Stimulated activated CD4-positive, alpha-beta T cell treated with anti-CD3 and anti-CD28 coated beads, Interleukin-4, amount 100 ng/mL, for 4 hours (primary cell): ENCODE measurements at regions not wholly inside any gene's neighbourhood (a gene's known extent, or its start where the extent isn't known, plus 50 kb on each side); places are given as distances from the start of the nearest gene placed in this dataset.

Experiments
- DNase-seq, 2 experiments: peaks; one replicate each; pipeline ENCODE4 v3.0.0-alpha.2; 2020

DNA sequence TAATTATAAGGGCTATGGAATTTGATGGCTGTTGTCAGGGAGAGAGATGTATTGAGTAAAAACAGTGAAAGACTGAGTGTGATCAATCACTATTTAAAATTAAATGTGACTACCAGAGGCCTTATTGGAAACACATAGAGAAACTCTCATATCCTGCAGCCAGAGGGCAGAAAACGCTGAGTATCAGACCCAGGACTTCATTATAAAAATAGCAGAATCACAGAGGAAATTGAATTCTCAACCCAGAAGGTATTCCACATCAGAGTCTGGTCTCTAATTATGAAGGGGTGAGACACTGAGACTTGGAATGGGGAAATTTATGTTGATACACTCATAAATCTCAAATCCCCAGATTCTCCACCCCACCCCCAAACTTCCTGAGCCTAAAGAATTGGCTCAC, 69.5 kb upstream of the IL6 start:
- DNase-seq: no peak

DNA sequence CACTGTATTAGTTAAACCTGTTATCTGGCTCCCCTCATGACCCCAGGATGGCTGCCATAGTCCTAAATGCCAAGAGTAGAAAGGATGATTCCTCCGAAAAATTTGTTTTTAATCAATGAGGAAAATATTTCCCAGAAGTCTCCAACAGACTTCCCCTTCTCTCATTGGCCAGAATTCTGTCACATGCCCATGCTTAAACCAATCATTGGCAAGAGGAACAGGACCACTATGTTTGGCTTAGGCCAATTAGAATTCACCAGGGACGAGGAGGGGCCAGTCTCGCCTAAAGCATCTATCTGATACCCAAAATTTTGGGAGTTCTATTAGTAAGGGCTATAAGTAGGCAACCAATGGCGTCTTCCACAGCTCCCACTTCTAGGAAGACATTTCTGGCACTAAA, 71.2 kb upstream of the IL6 start:
- DNase-seq: no peak

DNA sequence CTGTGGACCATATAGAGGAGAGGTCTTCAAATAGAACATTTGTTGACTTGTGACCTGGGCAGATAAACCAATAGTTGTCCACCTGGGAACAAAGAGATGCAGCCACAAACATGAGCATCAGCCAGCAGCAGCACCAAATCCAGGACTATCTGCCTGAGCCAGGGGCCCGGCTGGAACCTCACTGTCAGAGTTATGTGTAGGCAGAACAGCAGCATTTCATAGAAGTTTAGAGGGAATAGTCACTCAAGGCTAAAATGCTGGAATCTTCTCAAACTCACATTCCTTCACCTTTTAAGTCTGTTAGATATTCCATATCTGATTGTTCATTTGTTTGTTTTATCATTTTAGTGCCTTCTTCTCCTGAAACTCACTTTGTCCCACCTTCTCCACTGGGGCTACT, 72.2 kb upstream of the IL6 start:
- DNase-seq: no peak

DNA sequence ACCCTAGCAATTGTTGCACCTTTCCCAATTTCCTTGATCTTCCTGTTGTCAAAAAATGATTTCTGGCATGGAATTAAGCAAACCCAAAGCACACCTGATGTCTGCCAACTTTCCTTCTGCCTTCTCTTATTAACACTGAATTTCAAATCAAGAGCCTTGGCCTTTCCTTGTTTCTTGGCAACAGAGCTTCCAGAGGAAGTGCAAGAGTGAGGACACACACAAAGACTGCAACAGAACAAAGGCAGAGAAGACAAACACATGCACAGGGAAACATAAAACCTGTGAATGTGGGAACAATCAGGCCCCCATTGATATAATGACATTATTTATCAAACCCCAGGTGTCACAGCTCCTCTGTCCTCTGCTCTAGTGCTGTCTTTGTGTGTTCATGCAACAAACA, 73.0 kb upstream of the IL6 start:
- no peak for DNase-seq

DNA sequence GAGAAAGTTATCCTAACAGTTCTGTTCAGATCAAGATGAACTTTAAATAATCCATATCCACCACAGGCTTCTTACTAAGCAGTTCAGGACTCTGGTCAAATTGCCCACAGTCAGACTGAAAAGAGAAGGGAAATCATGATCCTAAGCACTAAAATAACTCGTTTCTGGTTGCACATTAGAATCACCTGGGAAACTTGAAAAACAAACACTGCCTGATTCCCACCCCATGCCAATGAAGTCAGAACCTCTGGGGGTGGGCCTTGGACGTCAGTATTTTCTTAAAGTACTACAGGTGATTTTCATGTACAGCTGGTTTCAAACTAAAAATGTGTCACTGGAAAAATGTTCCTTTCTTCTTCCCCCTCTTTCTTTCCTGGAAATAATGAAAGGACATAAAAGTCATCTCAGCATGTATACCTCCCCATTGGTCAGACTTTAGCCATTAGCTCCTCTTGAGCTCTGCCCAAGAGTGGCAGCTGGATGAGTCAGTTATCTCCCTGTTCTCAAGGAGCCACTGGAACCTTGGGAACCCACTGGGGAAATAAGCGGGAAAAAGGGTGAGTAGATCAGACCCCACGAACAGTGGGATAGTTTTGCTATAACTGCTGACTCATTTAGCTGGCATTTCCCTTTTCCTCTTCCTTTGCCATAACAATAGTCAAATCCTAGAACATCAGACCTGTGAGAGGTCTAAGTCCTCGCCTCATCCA, 75.3 kb upstream of the IL6 start:
- no peak for DNase-seq

DNA sequence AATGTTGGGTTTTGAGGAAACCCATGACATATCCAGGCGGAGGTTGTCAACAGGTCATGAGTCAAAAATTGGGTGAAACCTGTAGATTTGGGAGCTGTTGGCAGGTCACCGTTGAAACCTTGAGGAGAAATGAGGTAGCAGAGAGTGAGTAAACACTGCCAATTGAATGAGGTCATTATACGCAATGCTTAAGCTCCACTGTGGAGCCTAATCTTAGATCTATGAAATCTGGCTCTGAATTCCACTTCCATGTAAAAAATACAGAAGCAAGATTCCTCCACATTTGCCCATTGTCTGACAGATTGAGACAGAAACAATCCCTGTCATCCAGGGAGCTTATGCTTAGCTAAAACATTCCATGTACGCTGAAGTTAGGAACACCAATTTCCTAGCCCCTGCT, 76.0 kb upstream of the IL6 start:
- no peak for DNase-seq

DNA sequence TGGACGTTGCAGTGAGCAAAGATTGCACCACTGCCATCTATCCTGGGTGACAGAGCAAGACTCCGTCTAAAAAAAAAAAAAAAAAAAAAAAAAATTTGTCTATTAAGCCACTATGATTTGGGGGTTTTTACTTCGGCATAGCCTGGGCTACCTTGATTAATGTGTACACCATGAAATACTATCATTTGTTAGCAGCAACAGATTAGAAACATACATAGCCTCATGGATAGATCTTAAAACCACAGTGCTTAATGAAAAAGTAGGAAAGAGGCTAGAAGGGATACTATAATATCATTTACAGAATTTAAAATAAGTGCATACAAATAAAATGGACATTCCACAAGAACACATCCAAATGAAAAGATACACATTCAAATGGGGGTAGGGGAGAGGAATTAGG, 77.3 kb upstream of the IL6 start:
- DNase-seq: no peak

DNA sequence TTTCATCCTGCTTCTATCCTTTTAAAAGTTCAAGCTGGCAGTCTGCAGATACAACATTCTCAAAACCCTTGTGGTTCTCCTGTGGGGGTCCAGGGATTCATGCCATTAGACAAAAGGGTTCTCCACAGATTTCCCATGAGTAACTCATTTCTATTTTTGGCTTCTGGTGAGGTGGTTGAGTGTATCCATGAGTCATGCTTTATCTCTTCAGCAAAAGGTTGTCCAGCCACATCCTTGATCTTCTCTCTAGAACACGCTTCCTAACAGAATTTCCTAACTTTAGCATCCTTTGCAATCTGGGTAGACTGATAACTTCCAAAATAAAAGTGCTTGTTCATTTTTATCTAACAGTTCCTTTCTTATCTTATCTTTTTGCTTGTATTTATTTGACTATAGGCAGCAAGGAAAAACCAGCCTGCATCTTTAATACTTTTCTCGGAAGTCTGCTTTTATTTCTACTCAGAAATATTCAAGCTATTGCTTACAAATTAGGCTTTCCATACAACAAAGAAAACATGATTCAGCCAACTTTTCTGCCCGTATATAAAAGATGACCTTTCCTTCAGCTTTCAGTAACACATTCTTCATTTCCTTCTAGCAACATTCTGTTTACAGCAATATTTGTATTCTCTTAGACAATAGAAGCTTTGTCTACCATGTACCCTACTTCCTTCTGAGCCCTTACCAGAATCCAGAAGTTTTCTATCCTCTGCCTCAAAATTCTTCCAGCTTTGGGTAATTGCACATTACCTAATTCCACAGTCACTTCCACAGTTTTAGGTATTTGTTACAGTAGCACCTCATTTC, 79.3 kb upstream of the IL6 start:
- DNase-seq: no peak

DNA sequence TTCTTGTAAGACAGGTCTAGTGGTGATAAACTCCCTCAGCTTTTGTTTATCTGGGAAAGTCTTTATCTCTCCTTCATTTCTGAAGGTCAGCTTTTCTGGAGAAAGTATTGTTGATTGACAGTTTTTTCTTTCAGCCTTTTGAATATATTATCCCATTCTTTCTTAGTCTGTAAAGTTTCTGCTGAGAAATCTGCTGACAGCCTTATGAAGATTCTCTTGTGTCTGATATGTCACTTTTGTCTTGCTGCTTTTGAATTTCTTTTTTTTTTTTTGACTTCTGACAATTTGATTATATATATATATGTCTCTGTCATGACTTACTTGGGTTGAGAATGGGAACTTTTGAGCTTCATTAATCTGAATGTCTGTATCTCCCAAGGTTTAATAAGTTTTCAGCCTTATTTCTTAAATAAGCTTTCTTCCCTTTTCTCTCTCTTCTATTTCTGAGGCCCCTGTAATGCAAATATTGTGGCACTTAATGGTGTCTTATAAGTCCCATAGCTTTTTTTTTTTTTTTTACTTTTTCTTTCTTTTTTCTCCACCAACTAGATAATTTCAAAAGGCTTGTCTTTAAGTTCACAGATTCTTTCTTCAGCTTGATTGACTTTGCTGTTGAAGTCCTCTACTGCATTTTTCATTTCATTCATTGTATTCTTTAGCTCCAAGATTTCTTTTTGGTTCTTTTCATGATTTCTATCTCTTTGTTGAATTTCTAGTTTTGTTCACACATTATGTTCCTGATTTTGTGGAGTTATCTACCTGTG, 81.4 kb upstream of the IL6 start:
- no peak for DNase-seq

DNA sequence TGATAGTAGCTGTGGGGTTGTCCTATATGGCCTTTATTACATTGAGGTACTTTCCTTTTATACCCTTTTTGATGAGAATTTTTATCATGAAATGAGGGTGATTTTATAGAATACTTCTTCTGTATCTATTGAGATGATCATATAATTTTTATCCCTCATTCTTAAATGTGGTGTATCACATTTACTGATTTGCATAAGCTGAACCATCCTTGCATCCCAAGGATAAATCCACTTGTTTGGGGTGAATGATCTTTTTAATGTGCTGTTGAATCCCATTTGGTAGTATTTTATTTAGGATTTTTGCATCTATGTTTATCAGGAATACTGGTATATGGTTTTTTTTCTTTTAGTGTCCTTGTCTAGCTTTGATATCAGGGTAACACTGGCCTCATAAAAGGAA, 84.5 kb upstream of the IL6 start:
- DNase-seq: no peak

DNA sequence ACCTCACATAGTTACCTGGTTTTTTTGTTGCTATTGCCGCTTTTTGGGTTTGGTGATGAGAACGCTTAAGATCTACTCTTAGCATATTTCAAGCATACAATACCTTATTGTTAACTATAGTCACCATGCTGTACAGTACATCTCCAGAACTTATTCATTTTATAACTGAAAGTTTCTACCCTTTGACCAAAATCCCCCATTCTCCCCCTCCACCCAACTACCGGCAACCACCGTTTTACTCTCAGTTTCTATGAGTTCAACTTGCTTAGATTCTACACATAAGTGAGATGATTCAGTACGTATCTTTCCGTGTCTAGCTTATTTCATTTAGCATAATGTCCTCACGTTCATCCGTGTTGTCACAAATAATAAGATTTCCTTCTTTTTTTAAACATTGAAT, 86.7 kb upstream of the IL6 start:
- no peak for DNase-seq

DNA sequence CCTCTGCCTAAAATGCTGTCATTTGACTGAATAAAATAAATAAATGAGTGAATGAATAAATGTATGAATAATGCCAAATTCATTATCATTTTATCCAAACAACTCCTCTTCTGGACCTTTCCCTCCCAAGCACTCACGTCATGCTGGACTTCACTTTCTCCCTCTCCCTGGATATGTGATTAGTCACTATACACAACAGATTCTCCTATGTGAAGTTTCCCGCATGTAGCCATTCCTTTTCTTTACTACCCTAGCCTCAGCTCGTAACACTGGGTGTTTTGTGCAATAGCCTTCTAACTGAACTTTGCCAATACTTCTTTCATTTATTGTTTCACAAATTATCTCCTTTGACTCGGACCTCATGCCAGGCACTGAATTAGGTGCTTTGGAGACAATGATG, 87.6 kb upstream of the IL6 start:
- no peak for DNase-seq

DNA sequence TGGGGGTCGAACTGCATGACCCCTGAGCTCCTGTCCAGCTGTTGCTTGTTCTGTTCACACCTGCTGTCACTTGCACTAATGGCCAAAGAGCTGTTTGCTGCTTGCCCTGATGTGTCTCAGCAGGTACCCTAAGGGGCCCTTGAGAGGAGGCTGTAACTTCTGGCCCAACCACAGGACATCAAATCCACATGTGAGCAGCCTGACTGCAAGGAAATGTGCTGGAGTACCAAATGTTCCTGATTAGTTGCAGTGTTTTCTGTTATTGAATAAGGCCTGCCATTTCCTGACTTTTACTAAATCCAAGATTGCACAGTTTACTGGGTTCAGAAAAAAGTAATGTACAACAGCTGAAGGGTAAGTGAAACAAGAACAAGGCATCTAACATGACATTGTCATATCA, 91.7 kb upstream of the IL6 start:
- DNase-seq: no peak

DNA sequence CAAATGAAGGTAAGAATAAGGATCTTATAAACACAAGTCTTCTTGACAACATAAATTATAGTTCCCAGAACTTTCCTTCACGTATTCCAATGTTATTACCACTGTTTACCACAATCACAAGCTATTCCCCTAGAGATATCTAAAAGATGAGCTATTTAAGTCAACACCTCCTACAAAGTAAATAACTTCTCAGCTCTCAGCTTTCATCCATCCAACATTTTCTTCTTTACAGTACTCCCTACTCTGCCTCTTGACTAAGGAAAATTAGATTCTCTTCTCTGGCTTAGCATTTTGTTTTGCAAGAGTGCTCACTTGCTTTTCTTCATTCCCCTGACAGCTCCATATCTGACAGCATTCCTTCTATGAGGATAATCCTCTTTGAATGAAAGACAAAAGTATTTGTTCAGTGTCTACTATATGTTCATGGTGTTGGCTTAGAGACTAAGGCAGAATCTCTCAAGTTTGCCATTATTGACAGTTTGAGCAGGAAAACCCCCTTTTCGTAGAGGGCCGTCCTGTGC, 93.0 kb upstream of the IL6 start:
- no peak for DNase-seq

DNA sequence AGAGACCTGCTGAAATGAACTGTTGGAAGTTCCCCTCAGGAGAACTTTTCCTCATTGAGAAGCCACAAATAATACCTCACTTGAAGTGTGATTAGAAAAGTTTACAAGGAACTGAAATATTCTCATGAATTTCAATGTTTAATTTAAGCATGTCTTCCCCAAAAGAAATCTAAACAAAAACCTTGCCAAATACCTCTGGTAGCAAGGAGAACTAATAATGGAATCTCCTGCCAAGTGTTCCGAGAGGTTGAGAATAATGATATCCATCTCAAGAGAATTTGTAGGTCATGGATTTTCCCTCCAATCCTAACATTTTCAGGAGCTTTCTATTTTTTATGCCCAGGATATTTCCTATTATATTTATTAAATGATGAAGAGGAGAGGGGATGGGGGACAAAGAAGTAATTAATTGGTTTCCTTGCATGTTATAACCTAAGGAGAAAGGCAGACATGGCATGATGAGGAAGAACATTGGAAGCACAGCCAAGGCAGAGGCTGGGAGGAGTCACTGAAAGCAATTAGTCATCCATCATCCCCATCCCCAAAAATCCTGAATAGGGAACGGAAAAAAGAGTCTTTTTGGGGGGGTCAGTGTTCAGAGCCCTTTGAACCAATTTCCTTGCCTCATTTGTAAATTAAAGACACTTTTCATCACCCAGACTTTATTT, 93.6 kb upstream of the IL6 start:
- DNase-seq: no peak

DNA sequence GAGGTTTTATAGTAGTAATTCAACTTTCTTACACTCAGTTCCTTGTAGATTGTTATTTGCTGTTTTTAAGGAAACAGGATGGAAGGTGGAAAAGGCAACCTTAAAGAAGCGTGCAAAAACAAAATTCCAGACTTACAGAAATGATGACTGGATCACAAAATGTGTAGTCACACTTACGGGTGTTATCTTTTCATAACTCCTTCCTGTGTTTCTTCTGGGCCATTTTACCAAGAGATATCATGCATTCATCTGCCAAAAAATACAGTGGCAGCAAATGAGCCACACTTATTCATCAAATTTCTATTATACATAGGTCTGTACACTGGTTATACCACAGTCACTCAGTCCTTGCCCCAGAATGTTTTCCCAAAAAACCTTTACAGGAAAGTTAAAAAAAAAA, 94.3 kb upstream of the IL6 start:
- no peak for DNase-seq

DNA sequence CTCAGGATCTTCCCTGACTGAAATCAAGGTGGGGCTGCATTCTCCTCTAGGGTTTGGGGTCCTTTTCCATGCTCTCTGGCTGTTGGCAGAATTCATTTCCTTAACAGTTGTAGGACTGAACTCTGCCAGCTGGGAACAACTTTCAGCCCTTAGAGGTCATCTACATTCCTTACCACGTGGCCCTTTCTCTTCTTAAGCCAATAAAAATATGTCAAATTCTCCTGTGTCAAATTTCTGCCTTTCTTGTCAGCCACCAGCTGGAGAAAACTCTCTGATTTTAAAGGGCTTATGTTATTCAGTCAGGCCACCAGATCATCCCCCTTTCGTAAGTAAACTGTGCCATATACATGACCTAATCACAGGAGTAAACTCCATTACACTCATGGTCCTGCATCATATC, 95.3 kb upstream of the IL6 start:
- DNase-seq: no peak

DNA sequence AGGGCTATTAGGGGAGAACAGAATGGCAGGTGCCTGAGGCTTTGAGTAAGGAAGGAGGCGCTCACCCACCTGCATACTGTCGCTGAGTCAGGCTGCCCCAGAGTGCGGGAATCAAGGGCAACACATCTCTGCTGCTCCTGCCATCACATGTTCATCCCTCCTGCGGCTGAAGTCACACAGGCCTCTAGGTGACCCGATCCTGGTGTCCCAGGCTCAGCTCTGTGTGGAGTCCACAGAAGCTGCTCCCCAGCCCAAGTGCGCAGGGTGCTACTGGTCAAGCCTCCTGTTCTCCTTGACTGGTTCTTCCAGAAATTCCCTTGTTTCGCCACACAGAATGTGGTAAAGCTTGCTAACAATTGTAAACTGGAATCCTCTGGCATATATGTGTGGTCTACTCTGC, 96.9 kb upstream of the IL6 start:
- no peak for DNase-seq

DNA sequence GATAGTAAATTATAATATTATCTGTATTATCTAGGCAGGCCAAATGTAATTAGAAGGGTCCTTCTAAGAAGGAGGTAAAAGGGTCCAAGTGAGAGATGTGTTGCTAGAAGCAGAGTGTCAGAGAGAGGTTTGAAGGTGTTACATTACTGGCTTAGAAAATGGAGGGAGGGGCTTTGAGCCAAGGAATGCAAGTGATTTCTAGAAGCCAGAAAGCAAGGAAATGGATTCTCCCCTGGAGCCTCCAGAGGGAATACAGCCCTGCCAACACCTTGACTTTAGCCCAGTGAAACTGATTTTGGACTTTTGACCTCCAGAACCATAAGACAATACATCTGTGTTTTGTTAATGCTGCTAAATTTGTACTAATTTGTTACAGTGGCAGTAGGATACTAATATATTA, 97.9 kb upstream of the IL6 start:
- DNase-seq: no peak

DNA sequence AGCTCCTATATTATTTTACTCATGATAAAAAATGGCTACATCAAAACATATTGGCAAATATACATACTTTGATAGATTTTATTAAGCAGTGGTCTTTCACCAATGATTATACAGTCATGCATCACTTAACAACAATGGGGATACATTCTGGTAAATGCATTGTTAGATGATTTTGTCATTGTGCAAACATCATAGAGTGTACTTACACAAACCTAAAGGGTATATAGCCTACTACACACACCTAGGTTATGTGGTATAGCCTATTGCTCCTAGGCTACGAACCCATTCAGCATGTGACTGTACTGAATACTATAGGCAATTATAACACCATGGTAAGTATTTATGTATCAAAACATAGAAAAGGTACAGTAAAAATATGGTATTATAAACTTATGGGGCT, 98.9 kb upstream of the IL6 start:
- no peak for DNase-seq

DNA sequence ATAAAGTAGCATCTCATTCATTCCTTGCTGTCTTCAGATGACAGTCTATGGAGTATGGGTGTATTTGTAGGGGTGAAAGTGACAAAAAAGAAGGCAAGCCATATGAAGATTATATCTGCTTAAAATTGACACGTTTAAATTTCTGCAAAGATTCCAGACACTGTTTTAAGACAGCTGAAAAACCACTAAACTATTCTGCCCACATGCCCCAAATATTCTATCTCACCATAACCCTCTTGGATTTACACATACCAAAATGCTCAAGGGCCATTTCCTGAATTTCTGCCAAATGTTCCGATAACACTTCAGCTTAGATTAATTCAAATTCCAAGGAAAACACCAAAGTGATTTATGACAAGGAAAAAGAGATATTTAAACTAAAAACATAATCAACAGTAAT, 99.9 kb upstream of the IL6 start:
- no peak for DNase-seq

DNA sequence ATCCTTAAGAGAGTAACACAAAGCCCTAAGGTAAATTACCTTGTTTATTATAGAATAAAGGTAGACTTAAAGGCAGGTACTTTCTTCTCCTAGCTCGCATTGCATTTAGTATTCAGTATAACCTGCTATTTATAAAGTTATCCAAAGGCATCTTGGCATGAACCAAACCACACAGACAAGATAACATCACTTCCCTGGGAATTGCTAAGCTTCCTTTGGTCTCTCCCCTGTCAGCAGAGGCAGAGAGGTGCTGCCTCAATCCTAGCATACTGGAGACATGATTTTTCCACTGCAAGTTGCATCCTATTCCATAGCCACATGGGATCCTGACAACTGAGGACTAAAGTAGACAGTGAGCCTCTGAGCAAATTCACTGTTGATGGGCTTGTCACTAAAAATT, 101.7 kb upstream of the IL6 start:
- no peak for DNase-seq

DNA sequence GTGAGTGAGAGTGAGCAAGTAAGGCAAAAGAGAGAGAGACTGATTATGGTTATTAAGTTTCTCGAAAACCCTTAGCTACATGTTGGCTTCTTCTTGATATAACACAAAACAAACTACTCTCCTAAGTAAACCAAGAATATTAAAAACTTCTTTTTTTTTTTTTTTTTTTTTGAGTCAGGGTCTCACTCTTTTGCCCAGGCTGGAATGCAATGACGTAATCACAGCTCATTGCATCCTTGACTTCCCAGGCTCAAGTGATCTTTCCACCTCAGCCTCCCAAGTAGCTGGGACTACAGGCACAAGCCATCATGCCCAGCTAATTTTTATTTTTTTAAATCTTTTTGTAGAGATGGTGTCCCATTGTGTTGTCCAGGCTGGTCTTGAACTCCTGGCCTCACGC, 102.2 kb upstream of the IL6 start:
- DNase-seq: no peak
